Cardiac fibroblast (primary cell): ENCODE measurements at regions not wholly inside any gene's neighbourhood (a gene's known extent, or its start where the extent isn't known, plus 50 kb on each side); places are given as distances from the start of the nearest gene placed in this dataset.

ENCODE experiments used
- DNase-seq, 2 donors: peaks; one replicate each; pipeline versions ENCODE4 v3.0.0 to v3.0.0-alpha.2; 2010; ENCODE audit warnings: low read depth in 2 of 2
- H3K4me3 ChIP-seq, 2 donors: replicated peaks in 1 of 2; 1 replicate in 1 of 2; 2 replicates in 1 of 2; pipeline ENCODE4 v1.5.1; 2011; ENCODE audit warnings: low read depth in 2 of 2, low read length in 2 of 2, mild to moderate bottlenecking in 2 of 2, moderate library complexity in 1 of 2
- TF ChIP-seq, protein P1 (sequence below): IDR thresholded peaks from one replicate; pipeline ENCODE4 v1.5.1; 2011; ENCODE audit warnings: low read depth, mild to moderate bottlenecking, low read length, inconsistent platforms

DNA sequence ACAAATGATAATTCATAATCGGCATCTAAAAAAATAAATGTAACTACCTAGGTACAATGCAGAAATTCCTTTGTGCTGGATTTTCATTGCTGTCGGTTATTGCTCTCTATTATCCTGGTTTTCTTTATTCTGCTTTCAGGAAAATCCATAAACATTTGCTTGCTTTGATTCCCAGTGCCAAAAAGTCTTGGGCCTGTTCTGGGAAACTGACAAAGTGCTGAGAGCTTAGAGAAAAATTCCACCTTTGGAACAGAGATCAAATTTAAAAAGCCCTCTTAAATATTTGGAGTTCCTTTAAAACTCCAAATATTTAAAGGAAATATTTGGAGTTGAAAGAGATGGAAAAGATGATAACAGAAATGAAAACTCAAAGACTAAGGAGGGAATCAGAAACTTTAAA is 87.3 kb upstream of the ZBED5 start:
- TF ChIP-seq, protein P1, sequence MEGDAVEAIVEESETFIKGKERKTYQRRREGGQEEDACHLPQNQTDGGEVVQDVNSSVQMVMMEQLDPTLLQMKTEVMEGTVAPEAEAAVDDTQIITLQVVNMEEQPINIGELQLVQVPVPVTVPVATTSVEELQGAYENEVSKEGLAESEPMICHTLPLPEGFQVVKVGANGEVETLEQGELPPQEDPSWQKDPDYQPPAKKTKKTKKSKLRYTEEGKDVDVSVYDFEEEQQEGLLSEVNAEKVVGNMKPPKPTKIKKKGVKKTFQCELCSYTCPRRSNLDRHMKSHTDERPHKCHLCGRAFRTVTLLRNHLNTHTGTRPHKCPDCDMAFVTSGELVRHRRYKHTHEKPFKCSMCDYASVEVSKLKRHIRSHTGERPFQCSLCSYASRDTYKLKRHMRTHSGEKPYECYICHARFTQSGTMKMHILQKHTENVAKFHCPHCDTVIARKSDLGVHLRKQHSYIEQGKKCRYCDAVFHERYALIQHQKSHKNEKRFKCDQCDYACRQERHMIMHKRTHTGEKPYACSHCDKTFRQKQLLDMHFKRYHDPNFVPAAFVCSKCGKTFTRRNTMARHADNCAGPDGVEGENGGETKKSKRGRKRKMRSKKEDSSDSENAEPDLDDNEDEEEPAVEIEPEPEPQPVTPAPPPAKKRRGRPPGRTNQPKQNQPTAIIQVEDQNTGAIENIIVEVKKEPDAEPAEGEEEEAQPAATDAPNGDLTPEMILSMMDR, result no peak
- DNase-seq, result no peak

DNA sequence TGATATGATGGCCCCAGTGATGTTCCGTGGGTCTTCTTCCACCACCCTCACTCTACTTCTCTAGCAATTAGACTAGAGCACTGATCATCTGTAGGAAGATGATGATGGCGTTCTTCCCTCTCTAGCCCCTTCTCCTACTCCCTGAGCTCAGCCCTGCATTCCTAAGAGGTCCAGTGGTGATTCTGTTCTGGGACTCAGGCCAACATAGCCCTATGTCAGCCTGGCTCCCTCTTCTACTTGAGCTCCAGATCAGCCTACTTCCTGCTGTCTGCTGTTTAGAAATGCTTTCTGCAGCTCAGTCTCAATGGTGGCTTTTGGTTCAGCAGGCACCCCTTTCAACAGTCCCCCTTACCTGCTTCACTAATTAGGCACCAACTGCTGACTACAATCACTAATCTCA is 86.1 kb upstream of the ZBED5 start:
- TF ChIP-seq, protein P1, result no peak
- peak in 1 of 2 donors; percentile 69 for DNase-seq
- no peak overlapping the region for H3K4me3 ChIP-seq

More for the DNA sequence above, 87.3 kb upstream of the ZBED5 start:
- no peak overlapping the region for H3K4me3 ChIP-seq

DNA sequence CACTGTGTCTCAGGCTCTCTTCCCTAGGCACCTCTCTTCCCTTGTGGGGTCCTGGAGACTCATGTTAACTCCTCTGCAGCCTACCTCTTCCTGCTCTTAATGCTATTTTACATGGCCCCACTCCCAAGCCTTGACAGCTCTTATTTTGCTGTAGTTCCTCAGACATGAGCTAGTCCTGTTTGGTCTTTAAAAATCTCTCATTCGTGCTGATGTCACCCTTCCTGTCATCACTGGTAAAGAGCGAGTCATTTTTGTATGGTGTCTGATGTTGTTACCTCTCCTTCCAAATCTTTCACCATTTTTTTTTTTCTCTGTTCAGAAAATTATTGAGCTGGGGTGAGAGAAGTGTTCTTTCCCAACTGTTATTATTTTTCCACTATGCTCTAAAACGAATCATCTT is 84.8 kb upstream of the ZBED5 start:
- TF ChIP-seq, protein P1, result no peak
- H3K4me3 ChIP-seq, result no peak overlapping the region
- no peak for DNase-seq

DNA sequence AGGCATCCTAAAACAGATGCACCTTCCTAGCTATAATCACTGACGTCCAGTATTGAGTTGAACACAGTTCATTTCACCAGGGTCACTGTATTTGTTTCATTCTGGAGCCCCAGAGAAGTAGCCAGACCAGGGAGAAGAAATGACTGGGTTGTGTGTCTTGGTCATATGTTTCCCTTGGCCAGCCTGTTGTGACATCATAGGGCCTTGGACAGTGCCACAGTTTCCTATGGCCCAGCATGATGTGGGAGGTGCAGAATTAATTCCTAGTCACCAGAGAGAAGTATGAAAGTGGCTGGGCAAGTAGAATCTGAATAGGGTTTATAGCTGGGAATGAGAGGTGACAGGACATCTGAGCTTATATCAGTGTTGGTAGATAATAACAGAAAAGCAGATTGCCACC is 84.0 kb upstream of the ZBED5 start:
- DNase-seq, result no peak
- no peak overlapping the region for H3K4me3 ChIP-seq
- TF ChIP-seq, protein P1, result no peak

DNA sequence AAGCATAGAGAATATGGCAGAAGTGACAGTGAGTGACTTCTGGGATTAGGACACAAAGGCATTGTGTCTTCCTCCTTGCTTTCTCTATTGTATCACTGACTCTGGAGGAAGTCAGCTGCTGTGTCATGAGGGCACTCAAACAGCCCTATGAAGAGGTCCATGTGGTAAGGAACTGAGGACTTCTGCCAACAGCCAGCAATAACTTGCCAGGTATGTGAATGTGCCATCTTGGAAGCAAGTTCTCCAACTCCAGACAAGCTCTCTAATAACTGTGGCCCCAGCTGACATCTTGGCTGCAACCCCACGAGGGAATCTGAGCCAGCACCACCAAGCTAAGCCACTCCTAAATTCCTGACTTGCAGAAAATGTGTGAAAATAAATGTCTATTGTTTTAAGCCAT is 83.6 kb upstream of the ZBED5 start:
- no peak overlapping the region for H3K4me3 ChIP-seq
- DNase-seq, result peak in 1 of 2 donors; percentile 27

DNA sequence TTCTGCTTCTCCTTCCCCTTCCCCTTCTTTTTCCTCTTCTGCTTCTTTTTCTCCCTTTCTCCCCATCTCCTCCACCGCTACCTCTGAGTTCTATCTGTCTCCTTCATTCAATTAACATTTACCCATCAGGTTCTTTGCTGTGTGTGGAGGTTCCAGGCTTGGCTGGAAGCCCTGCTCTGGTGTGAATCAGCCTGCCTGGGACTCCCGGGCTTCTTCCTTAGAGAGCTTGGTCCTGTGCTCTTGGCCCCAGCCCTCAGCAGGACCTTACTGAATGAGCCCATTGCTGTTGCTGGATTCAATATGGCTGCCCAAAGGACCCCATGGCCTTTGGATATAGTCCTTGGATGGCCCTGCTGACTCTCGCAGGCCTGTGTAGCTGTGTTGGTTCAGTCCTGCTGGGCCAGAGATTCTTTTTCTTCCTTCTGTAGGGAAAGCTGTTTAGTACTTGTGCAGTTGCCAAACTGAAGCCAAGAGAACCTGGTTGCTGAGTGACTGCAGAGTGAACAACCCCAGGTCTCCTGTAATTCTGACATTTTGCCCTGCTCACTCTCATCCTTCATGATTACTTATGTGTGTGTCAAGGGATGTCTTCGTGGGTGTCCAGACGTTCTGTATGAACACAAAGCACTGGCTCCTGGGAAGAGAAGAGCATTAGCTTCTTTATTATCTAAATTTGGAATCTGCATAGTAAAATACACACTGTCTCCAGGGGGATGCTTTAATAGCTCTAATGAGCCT is 81.0 kb upstream of the ZBED5 start:
- H3K4me3 ChIP-seq, result no peak overlapping the region
- no peak for DNase-seq
- TF ChIP-seq, protein P1, result no peak

More for the DNA sequence above, 83.6 kb upstream of the ZBED5 start:
- TF ChIP-seq, protein P1, result no peak

DNA sequence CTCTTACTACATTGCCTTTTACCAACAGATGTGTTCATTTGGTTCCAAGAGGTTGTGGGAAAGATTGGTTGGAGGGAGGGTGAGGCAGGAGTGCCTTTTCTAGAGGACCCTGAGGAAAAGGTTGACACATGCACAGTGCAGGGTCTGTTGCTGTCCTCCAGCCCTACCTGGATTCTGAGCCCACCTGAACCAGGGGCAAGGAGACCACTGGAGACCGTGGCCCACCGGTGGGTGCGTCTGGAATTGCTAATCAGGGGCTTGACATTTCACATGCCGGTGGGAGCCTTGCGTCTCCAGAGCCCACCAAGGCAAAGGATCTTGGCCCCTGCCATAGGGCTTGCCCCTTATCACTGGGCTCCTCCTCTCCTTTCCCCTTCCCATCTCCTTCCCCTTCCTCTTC is 80.4 kb upstream of the ZBED5 start:
- no peak for DNase-seq
- no peak overlapping the region for H3K4me3 ChIP-seq
- TF ChIP-seq, protein P1, result no peak
